Left ventricle myocardium superior (tissue), 1 donor: ENCODE measurements at regions not wholly inside any gene's neighbourhood (a gene's known extent, or its start where the extent isn't known, plus 50 kb on each side); places are given as distances from the start of the nearest gene placed in this dataset.
"Not testable (repeated sequence)": the region's sequence is repeated elsewhere in the genome, so short reads cannot be mapped to it uniquely, and the experiment has no call there.

Experiments
- ATAC-seq: fragments of 200-7000 bp; cut with Tn5 transposase; one replicate; pipeline ENCODE4 v1.9.1; 2020; ENCODE audit warnings: mild to moderate bottlenecking, moderate library complexity
- DNase-seq: peaks from one replicate; pipeline ENCODE4 v3.0.0-alpha.2; 2020
- intact Hi-C: fragments of 100-400 bp; cut with micrococcal nuclease; formaldehyde crosslinking; loops from one replicate; pipeline ENCODE4 v1.11.0; 2022
- donor health status: DM: no; HTN: yes; CAD: no; lungs with severe emphysema.

GRCh38 chr5:51109786-51110410, 273.4 kb upstream of the ISL1 start:
- ATAC-seq (no peak), DNase-seq (no peak)
- intact Hi-C loops = no loop called here

DNA sequence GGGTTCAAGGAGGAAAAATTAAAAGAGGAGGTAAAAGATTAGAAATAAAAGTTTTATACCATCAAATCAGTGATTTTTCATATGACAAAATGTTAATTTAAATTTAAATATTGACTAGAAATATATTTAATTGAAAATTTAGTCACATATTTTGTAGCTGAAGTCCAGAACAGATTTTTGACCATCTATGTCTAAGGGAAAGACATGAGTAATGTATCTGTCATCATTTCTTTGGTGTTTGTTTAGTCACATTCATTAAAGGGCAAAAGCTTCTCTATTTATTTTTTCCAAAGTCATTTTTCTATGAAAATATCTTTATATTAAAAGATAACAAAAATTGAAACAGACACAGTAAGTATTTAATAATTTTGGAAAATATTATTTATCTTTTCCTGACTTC, 252.0 kb upstream of the ISL1 start:
- ATAC-seq (no peak), DNase-seq (no peak)
- intact Hi-C loops = no loop called here

GRCh38 chr5:51138164-51138563, 245.1 kb upstream of the ISL1 start:
- intact Hi-C loops = no loop called here
- no peak for ATAC-seq
- DNase-seq = no peak

GRCh38 chr5:51148437-51148836, 234.8 kb upstream of the ISL1 start:
- intact Hi-C loops = no loop called here
- no peak for ATAC-seq
- no peak for DNase-seq

GRCh38 chr5:51156222-51156621, 227.0 kb upstream of the ISL1 start:
- ATAC-seq = no peak
- intact Hi-C loops = no loop called here
- DNase-seq = no peak

DNA sequence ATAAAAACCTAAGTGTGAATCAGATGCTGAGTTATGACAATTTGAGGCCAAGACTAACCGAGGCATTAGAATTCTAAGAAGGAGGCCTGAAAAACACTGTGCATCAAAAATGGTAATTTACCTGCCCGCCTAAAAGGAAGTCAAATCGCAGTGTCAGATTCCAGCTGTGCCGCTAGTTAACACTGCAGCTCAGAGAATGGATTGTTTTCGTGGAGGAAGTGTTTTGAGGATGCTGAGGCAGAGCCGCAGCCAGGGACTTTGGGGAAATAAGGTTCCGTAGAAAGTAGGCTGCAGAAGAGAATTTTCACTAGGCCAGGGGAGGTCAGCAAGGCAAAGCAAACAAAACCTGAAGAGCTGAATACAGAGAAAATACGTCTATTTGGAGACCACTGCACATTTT, 226.4 kb upstream of the ISL1 start:
- intact Hi-C loops = no loop called here
- DNase-seq = no peak
- ATAC-seq = no peak

GRCh38 chr5:51159164-51159563, 224.1 kb upstream of the ISL1 start:
- intact Hi-C loops = no loop called here
- DNase-seq = no peak
- no peak for ATAC-seq

- no peak for DNase-seq
- no peak for ATAC-seq
- intact Hi-C loops = no loop called here
These were observed 223.6 kb upstream of the ISL1 start for GRCh38 chr5:51159606-51160005.

DNA sequence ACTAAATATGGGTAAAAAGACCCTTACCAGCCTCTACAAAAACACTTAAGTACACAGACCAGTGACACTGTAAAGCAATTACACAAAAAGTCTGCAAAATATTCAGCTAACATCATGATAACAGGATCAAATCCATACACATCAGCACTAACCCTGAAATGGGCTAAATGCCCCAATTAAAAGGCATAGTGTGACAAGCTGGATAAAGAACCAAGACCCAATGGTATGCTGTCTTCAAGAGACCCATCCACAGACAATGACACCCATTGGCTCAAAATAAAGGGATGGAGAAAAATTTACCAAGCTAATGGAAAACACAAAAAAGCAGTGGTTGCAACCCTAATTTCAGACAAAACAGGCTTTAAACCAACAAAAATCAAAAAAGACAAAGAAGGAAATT, 221.0 kb upstream of the ISL1 start:
- intact Hi-C loops = no loop called here
- DNase-seq = no peak
- ATAC-seq = no peak

GRCh38 chr5:51165621-51166020, 217.6 kb upstream of the ISL1 start:
- intact Hi-C loops, ATAC-seq, DNase-seq: not testable (repeated sequence)

DNA sequence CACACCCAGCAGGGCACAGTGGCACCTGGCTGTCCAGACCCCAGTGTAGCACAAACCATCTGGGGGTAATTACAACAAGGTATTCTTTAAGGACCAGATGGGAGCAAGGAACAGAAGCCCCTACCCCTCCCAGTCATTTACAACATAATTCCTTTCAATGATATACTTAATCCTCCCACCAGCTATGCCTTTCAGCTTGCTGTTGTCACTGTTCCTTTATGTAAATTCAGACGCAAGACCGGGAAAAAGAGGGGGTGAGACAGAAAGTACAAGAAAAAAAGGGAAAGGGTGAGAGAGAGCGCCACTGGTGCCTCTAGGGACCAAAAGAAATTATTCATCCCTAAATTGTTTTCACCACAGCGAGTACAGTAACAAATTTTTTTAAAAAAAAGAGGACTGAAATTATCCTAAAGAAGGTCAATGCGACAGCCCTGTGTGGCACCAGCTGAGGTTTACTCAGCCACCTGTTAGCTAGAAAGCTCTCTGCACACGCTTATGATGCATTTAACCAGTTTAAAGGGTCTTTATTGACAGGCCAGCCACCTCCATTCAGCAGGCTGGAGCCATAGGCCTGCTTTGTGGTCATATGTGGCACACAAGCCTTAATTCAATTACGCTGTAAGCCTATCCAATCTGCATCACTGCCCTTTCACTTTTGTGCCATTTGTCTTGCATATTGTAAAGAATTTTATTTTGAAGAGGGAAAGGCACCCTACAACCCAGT, 210.2 kb upstream of the ISL1 start:
- no peak for ATAC-seq
- intact Hi-C loops = no loop called here
- no peak for DNase-seq

DNA sequence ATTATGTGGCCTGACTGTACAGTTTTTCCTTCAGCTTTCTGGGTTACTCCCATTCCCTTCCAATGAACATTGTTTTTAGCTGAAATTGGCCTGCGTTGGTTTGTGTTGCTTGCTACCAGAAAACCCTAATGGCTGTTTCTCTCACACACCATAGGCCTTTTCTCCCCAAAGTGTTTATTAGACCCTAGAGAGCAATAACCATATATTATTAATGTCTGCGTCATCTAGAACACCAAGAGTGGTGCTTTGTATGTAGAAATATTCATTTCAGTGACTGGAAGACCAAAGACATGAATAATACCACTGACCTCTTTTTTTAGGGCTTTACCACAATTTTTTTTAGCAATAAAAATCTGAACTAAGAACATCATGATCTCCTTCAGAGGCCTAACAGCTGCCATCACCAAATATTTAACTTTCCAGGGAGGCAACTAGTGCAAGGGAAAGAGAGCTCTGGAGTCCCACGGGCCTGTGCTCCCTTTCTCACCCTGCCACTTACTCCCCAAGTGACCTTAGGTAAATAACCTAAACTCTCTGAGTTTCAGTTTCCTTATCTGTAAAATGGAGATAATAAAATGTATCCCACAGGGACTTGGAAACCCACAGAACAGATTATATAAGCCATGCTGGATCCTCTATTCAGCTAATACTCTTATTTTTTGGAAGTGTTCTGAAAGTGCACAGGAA, 201.9 kb upstream of the ISL1 start:
- ATAC-seq = no peak
- no peak for DNase-seq
- intact Hi-C loops = no loop called here

- ATAC-seq (no peak), DNase-seq (no peak)
- intact Hi-C loops = no loop called here
These were observed 197.4 kb upstream of the ISL1 start for GRCh38 chr5:51185850-51186329.

DNA sequence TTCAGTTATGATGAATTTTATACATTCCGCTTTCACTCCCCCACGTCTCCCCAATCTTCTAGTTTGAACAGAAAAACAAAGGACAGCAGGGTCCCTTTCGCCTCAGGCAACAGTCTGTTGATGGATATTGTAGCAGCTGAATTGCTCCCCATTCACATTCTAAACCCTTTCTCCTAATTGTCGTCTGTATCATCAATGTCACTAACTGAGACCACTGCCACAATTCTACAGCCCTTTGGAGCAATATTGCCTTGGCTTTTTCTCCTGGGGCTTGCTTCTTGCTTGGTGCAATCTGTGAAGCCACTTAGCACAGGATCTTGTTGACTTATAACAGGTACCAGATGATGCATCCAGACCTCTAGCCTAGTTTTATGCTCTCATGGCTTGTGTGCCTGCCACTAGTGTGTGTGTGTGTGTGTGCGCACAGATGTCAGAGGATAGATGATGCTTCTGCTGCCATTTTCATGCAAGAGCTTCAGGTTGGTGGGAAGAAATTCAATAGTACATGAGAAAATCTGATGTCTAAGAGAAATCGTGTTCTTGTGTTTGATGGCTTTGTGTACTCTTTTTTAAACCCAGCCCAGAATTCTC, 195.2 kb upstream of the ISL1 start:
- no peak for ATAC-seq
- intact Hi-C loops = no loop called here
- no peak for DNase-seq

DNA sequence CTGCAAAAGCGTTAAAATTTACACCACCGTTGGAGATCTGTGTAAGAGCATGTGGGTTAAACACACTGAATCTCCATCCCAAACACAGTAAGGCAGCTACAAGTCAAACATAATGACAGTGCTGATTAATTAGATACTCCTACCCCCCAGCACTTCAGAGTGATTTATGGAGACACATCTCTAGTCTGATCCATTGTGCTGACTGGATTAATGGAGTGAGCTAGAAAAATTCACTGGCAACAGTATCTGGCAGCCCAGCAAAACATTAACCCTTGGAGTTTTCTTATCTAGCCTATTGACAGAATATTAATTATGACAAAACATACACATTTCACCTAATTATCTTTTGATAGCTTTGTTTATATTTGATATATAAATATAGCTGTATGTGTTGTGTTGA, 188.6 kb upstream of the ISL1 start:
- no peak for DNase-seq
- intact Hi-C loops = no loop called here
- ATAC-seq = no peak

DNA sequence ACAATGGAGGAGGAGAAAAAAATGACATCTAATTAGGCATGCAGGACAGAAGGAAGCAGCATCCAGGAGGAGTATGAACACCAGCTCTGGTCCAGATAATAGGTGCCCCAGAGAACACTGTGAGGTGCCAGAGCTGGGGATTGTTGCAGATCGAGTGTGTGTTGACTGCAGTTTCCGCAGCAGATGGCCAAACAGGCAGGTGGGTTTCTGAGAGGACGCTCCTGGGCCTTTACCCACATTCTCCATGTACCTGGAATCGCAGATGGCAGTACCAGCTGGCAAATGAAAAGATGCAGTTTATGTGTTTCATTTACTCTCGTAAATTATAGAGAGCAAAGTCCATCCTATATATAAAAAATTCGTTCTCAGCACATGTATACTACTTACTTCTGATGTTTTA, 182.2 kb upstream of the ISL1 start:
- intact Hi-C loops = no loop called here
- ATAC-seq (no peak), DNase-seq (no peak)

DNA sequence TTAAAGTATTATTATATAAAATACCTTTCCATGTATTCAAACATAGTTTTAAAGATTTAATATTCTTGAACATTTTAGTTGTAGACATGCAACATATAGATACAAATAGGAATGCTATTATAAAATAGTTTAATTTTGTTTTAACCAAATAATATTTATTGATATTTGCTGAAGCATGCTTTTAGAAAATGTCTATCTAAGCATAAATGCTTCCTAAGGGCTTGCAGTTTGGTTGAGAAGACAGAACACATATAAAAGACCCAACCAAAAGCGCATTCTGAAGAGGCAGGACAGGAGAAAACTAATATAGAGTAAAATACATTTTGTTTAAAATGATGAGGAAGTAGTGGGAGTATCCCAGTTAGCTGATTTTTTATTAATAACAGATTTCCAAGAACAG, 181.5 kb upstream of the ISL1 start:
- ATAC-seq = no peak
- intact Hi-C loops = no loop called here
- DNase-seq = no peak

GRCh38 chr5:51202161-51202560, 181.1 kb upstream of the ISL1 start:
- no peak for ATAC-seq
- intact Hi-C loops = no loop called here
- no peak for DNase-seq

GRCh38 chr5:51203598-51203997, 179.7 kb upstream of the ISL1 start:
- DNase-seq (no peak), ATAC-seq (no peak)
- intact Hi-C loops = no loop called here

DNA sequence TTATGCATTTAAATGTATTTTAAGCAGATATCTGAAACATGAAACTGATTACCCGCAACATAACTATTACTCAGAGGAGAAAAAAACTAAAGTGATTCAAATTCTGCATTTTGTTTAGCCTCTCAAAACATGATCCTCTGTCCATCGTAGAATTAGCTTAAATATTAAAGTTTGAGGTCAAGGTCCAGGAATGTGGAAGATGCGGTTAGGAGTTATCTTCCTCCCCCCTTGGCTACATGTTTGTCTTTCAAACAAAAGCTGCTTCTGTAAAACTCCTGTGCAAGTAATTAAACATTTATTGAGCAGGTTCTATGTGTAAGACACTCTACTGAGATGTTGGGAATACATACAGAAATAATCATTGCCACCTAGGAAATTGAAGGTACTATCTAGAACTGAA, 175.0 kb upstream of the ISL1 start:
- no peak for ATAC-seq
- intact Hi-C loops = no loop called here
- no peak for DNase-seq
